ENCODE measurements at regions not wholly inside any gene's neighbourhood (a gene's known extent, or its start where the extent isn't known, plus 50 kb on each side); places are given as distances from the start of the nearest gene placed in this dataset.

GRCh38 chr1:4146614-4147013 is 246.5 kb upstream of the C1orf174 start:
- Histone ChIP-seq H3K4me1 (ENCODE audit: control insufficient read depth, insufficient read depth, low read length) (no peaks in the 10 kb centered on the region), H3K9me3 (ENCODE audit: control insufficient read depth, insufficient read depth, low read depth, low read length) (no peaks in the 10 kb centered on the region), H3K27ac (ENCODE audit: low read length) (no peak overlapping the region), H3K4me3 (ENCODE audit: low read depth in 2 of 2, low read length in 2 of 2) (no peak overlapping the region), H3K36me3 (ENCODE audit: control insufficient read depth, insufficient read depth, low read length) (no peaks in the 10 kb centered on the region), H3K27me3 (ENCODE audit: control insufficient read depth, insufficient read depth, low read length) (no peaks in the 10 kb centered on the region)
- BruUV-seq (replicated peaks), result no TSS peak
- POLR2A ChIA-PET, result no interaction called here
- intact Hi-C loops (cut with micrococcal nuclease; ENCODE audit: unreplicated experiment), result no loop called here
- in situ Hi-C loops (cut with HindIII; ENCODE audit: low pct_unique_long_range_greater_than_20kb, low sequenced_read_pairs), result no loop called here
- ATAC-seq, result no peak
- CTCF ChIA-PET, result no interaction called here
- no peak for DNase-seq (ENCODE audit: low read depth, low spot score)
- TF ChIP-seq POLR2AphosphoS5 (IDR thresholded peaks at IDR 0.05; ENCODE audit: low read depth, low read length), result no peak
- TF ChIP-seq TCF7L2 (IDR thresholded peaks at IDR 0.05; ENCODE audit: low read depth, low read length), result no peak
- no peak for TF ChIP-seq SIN3A (IDR thresholded peaks at IDR 0.05; ENCODE audit: borderline replicate concordance, insufficient read depth, low read depth, low read length)
- TF ChIP-seq CTCF (IDR thresholded peaks at IDR 0.05), result no peak
- TF ChIP-seq REST (IDR thresholded peaks at IDR 0.05; ENCODE audit: insufficient read depth in 1 of 2, low read depth in 2 of 2, low read length in 1 of 2), result no peak

- BruUV-seq (replicated peaks), result no TSS peak
- TF ChIP-seq SIN3A (IDR thresholded peaks at IDR 0.05; ENCODE audit: borderline replicate concordance, insufficient read depth, low read depth, low read length) (no peak), CTCF (IDR thresholded peaks at IDR 0.05) (no peak), POLR2AphosphoS5 (IDR thresholded peaks at IDR 0.05; ENCODE audit: low read depth, low read length) (no peak), REST (IDR thresholded peaks at IDR 0.05; ENCODE audit: insufficient read depth in 1 of 2, low read depth in 2 of 2, low read length in 1 of 2) (no peak), TCF7L2 (IDR thresholded peaks at IDR 0.05; ENCODE audit: low read depth, low read length) (no peak)
- DNase-seq (ENCODE audit: low read depth, low spot score) (no peak), ATAC-seq (no peak)
- POLR2A ChIA-PET, result no interaction called here
- Histone ChIP-seq H3K9me3 (ENCODE audit: control insufficient read depth, insufficient read depth, low read depth, low read length) (no peaks in the 10 kb centered on the region), H3K27ac (ENCODE audit: low read length) (no peak overlapping the region), H3K36me3 (ENCODE audit: control insufficient read depth, insufficient read depth, low read length) (no peaks in the 10 kb centered on the region), H3K27me3 (ENCODE audit: control insufficient read depth, insufficient read depth, low read length) (no peaks in the 10 kb centered on the region), H3K4me1 (ENCODE audit: control insufficient read depth, insufficient read depth, low read length) (no peaks in the 10 kb centered on the region), H3K4me3 (ENCODE audit: low read depth in 2 of 2, low read length in 2 of 2) (no peak overlapping the region)
- intact Hi-C loops (cut with micrococcal nuclease; ENCODE audit: unreplicated experiment) (no loop called here), in situ Hi-C loops (cut with HindIII; ENCODE audit: low pct_unique_long_range_greater_than_20kb, low sequenced_read_pairs) (no loop called here)
- CTCF ChIA-PET, result no interaction called here
Observed at GRCh38 chr1:4147509-4147908, 247.4 kb upstream of the C1orf174 start.

Data from Panc1 (cell line).